Nephron (organoid): ENCODE measurements at regions not wholly inside any gene's neighbourhood (a gene's known extent, or its start where the extent isn't known, plus 50 kb on each side); places are given as distances from the start of the nearest gene placed in this dataset.

ENCODE experiments used
- H3K27ac Mint-ChIP-seq, 3 experiments: 2 replicates each; pipeline ENCODE4 v1.8.0; 2020; ENCODE audit warnings: mixed read lengths in 3 of 3, mild to moderate bottlenecking in 2 of 3, moderate library complexity in 1 of 3
- H3K27me3 Mint-ChIP-seq: 2 replicates; pipeline ENCODE4 v1.8.0; 2021; ENCODE audit warnings: low read depth, mild to moderate bottlenecking, moderate library complexity, mixed read lengths
- H3K36me3 Mint-ChIP-seq: 2 replicates; pipeline ENCODE4 v1.8.0; 2020; ENCODE audit warnings: low read depth, mixed read lengths
- H3K4me1 Mint-ChIP-seq: 2 replicates; pipeline ENCODE4 v1.8.0; 2020; ENCODE audit warnings: mixed read lengths
- H3K4me3 Mint-ChIP-seq, 3 experiments: 2 replicates each; pipeline ENCODE4 v1.8.0; 2020; ENCODE audit warnings: mild to moderate bottlenecking in 3 of 3, mixed read lengths in 3 of 3, moderate library complexity in 2 of 3
- H3K9me3 Mint-ChIP-seq: 2 replicates; pipeline ENCODE4 v1.8.0; 2020; ENCODE audit warnings: mixed read lengths
- CTCF ChIP-seq, 3 experiments: fragments of 200-600 bp; sonication (generic); IDR thresholded peaks; one replicate each; pipeline ENCODE4 v1.5.0; 2021; ENCODE audit warnings: antibody characterized with exemption in 3 of 3; ENCODE audit not compliant: unreplicated experiment in 3 of 3

- no peak for TF ChIP-seq CTCF (IDR thresholded peaks at IDR 0.05; ENCODE audit: unreplicated experiment in 3 of 3)
- H3K9me3 Mint-ChIP-seq = no peaks in the 10 kb centered on the region
- no peak overlapping the region for H3K4me3 Mint-ChIP-seq
- no peaks in the 10 kb centered on the region for H3K27me3 Mint-ChIP-seq
- peaks cover 3% of the 10 kb centered on the region for H3K4me1 Mint-ChIP-seq
- no peaks in the 10 kb centered on the region for H3K36me3 Mint-ChIP-seq
- no peak overlapping the region for H3K27ac Mint-ChIP-seq
These were observed 1284.9 kb upstream of the LRRTM1 start for GRCh38 chr2:81589406-81589805.

GRCh38 chr2:81583311-81584108 lies 1279.0 kb upstream of the LRRTM1 start:
- Mint-ChIP-seq H3K4me1 (peaks cover 14% of the 10 kb centered on the region), H3K4me3 (no peak overlapping the region), H3K27me3 (peaks cover 4% of the 10 kb centered on the region), H3K9me3 (no peaks in the 10 kb centered on the region), H3K36me3 (no peaks in the 10 kb centered on the region), H3K27ac (no peak overlapping the region)
- TF ChIP-seq CTCF (IDR thresholded peaks at IDR 0.05; ENCODE audit: unreplicated experiment in 3 of 3) = no peak

GRCh38 chr2:81576713-81577112 lies 1272.2 kb upstream of the LRRTM1 start:
- H3K9me3 Mint-ChIP-seq = no peaks in the 10 kb centered on the region
- H3K4me1 Mint-ChIP-seq = peaks cover under 1% of the 10 kb centered on the region

GRCh38 chr2:81551040-81551634 lies 1246.6 kb upstream of the LRRTM1 start:
- Mint-ChIP-seq H3K27ac (no peak overlapping the region), H3K36me3 (no peaks in the 10 kb centered on the region), H3K27me3 (no peaks in the 10 kb centered on the region), H3K9me3 (no peaks in the 10 kb centered on the region), H3K4me3 (no peak overlapping the region), H3K4me1 (no peaks in the 10 kb centered on the region)
- no peak for TF ChIP-seq CTCF (IDR thresholded peaks at IDR 0.05; ENCODE audit: unreplicated experiment in 3 of 3)

More at GRCh38 chr2:81576713-81577112, 1272.2 kb upstream of the LRRTM1 start:
- H3K4me3 Mint-ChIP-seq = no peak overlapping the region
- no peak overlapping the region for H3K27ac Mint-ChIP-seq
- no peaks in the 10 kb centered on the region for H3K27me3 Mint-ChIP-seq
- no peaks in the 10 kb centered on the region for H3K36me3 Mint-ChIP-seq
- TF ChIP-seq CTCF (IDR thresholded peaks at IDR 0.05; ENCODE audit: unreplicated experiment in 3 of 3) = no peak

GRCh38 chr2:81550277-81550676 lies 1245.7 kb upstream of the LRRTM1 start:
- H3K4me1 Mint-ChIP-seq = no peaks in the 10 kb centered on the region
- H3K9me3 Mint-ChIP-seq = no peaks in the 10 kb centered on the region
- no peak overlapping the region for H3K4me3 Mint-ChIP-seq
- no peak for TF ChIP-seq CTCF (IDR thresholded peaks at IDR 0.05; ENCODE audit: unreplicated experiment in 3 of 3)
- H3K27me3 Mint-ChIP-seq = no peaks in the 10 kb centered on the region
- no peaks in the 10 kb centered on the region for H3K36me3 Mint-ChIP-seq
- no peak overlapping the region for H3K27ac Mint-ChIP-seq

- TF ChIP-seq CTCF (IDR thresholded peaks at IDR 0.05; ENCODE audit: unreplicated experiment in 3 of 3) = no peak
- Mint-ChIP-seq H3K27me3 (no peaks in the 10 kb centered on the region), H3K4me3 (no peak overlapping the region), H3K9me3 (no peaks in the 10 kb centered on the region), H3K4me1 (no peaks in the 10 kb centered on the region), H3K36me3 (no peaks in the 10 kb centered on the region), H3K27ac (no peak overlapping the region)
These were observed 1245.1 kb upstream of the LRRTM1 start for GRCh38 chr2:81549646-81550045.
